Astrocyte (in vitro differentiated cells and primary cell): ENCODE measurements at regions not wholly inside any gene's neighbourhood (a gene's known extent, or its start where the extent isn't known, plus 50 kb on each side); places are given as distances from the start of the nearest gene placed in this dataset.

Experiments used
- EZH2 ChIP-seq: IDR thresholded peaks from 2 replicates; pipeline ENCODE4 v1.6.1; 2012; ENCODE audit warnings: mild to moderate bottlenecking, low read length, inconsistent platforms; ENCODE audit not compliant: insufficient read depth
- TF ChIP-seq, protein P1 (sequence below): IDR thresholded peaks from 2 replicates; pipeline ENCODE4 v1.5.1; 2011; ENCODE audit warnings: low read depth, mild to moderate bottlenecking, inconsistent platforms, low read length, moderate library complexity; ENCODE audit not compliant: insufficient read depth

DNA sequence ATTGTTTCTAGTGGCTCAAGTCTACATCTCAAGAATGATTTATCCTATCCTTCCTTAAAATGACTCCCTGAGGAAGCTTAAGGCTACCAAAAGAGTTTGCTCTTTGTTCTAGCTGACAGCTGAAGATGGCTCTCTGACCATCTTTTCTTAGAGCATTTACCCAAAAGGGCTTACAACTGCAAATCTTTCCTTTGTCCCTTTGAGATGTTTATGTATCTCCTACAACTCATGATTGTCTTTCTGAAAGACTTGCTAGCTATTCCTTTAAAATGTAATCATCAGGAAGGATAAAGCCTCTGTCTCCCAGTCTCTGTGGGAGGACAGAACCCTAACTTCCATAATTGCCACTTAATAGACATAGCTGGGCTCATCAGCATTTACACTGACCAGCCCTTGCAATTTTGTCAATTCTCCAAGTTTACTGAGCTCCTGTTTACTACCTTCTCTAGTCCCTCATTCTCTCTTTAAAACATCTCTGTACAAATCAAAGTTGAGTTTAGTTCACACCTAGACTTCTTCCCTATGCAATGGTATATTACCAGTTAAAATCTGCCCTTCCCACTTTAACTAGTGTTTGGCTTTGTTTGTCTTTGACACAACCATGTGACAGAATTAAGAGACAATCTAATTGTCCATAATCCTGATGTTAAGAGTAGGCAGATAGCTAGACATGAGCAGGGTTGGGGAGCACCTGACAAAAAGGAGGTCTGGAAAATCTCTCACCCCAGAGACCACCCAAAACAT, 188.2 kb downstream of the PTH2R start:
- TF ChIP-seq, protein P1, sequence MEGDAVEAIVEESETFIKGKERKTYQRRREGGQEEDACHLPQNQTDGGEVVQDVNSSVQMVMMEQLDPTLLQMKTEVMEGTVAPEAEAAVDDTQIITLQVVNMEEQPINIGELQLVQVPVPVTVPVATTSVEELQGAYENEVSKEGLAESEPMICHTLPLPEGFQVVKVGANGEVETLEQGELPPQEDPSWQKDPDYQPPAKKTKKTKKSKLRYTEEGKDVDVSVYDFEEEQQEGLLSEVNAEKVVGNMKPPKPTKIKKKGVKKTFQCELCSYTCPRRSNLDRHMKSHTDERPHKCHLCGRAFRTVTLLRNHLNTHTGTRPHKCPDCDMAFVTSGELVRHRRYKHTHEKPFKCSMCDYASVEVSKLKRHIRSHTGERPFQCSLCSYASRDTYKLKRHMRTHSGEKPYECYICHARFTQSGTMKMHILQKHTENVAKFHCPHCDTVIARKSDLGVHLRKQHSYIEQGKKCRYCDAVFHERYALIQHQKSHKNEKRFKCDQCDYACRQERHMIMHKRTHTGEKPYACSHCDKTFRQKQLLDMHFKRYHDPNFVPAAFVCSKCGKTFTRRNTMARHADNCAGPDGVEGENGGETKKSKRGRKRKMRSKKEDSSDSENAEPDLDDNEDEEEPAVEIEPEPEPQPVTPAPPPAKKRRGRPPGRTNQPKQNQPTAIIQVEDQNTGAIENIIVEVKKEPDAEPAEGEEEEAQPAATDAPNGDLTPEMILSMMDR: no peak
- TF ChIP-seq EZH2: no peak
